Endodermal cell (in vitro differentiated cells): ENCODE measurements at regions not wholly inside any gene's neighbourhood (a gene's known extent, or its start where the extent isn't known, plus 50 kb on each side); places are given as distances from the start of the nearest gene placed in this dataset.

Experiments
- DNase-seq: peaks from one replicate; pipeline ENCODE4 v3.0.0-alpha.2; 2017
- H3K27ac ChIP-seq: 2 replicates; pipeline ENCODE4 v1.5.1; 2013; ENCODE audit warnings: mild to moderate bottlenecking, low read depth, low read length, moderate library complexity
- H3K27me3 ChIP-seq: 2 replicates; pipeline ENCODE4 v1.6.1; 2013; ENCODE audit warnings: mild to moderate bottlenecking, low read length, moderate library complexity; ENCODE audit not compliant: insufficient read depth, control insufficient read depth, poor library complexity, severe bottlenecking
- H3K36me3 ChIP-seq: 2 replicates; pipeline ENCODE4 v1.7.0; 2013; ENCODE audit warnings: mild to moderate bottlenecking, low read length, moderate library complexity; ENCODE audit not compliant: control insufficient read depth, insufficient read depth
- H3K4me1 ChIP-seq: one replicate; pipeline ENCODE4 v1.7.0; 2013; ENCODE audit warnings: low read length; ENCODE audit not compliant: control insufficient read depth, insufficient read depth
- H3K4me3 ChIP-seq: 2 replicates; pipeline ENCODE4 v1.5.1; 2013; ENCODE audit warnings: mild to moderate bottlenecking, low read length, moderate library complexity
- H3K9ac ChIP-seq: 2 replicates; pipeline ENCODE4 v1.6.1; 2013; ENCODE audit warnings: mild to moderate bottlenecking, low read length, moderate library complexity; ENCODE audit not compliant: poor library complexity, severe bottlenecking; ENCODE audit errors: extremely low read depth
- H3K9me3 ChIP-seq: 2 replicates; pipeline ENCODE4 v1.6.1; 2013; ENCODE audit warnings: mild to moderate bottlenecking, low read length, moderate library complexity; ENCODE audit not compliant: control insufficient read depth
- H3K27ac Mint-ChIP-seq: 2 replicates; pipeline ENCODE4 v1.8.0; 2020; ENCODE audit warnings: mixed read lengths
- H3K27me3 Mint-ChIP-seq: 2 replicates; pipeline ENCODE4 v1.8.0; 2021; ENCODE audit warnings: mild to moderate bottlenecking, mixed read lengths; ENCODE audit not compliant: insufficient read depth
- H3K36me3 Mint-ChIP-seq: 2 replicates; pipeline ENCODE4 v1.8.0; 2020; ENCODE audit warnings: low read depth, mixed read lengths
- H3K4me1 Mint-ChIP-seq: 2 replicates; pipeline ENCODE4 v1.8.0; 2020; ENCODE audit warnings: mixed read lengths
- H3K4me3 Mint-ChIP-seq: 2 replicates; pipeline ENCODE4 v1.8.0; 2020; ENCODE audit warnings: mild to moderate bottlenecking, moderate library complexity, mixed read lengths
- H3K9me3 Mint-ChIP-seq: 2 replicates; pipeline ENCODE4 v1.8.0; 2020; ENCODE audit warnings: mild to moderate bottlenecking, mixed read lengths
- whole genome bisulfite sequencing, 2 experiments: methylation state at CpG; one replicate each; pipeline versions ENCODE4 v1.1.5 to v1.1.7; 2013; ENCODE audit warnings: missing lambda C conversion rate in 2 of 2, mixed read lengths in 1 of 2; ENCODE audit not compliant: insufficient coverage in 1 of 2, insufficient read length in 1 of 2; 5-methylcytosine and 5-hydroxymethylcytosine counted together
- TF ChIP-seq, protein P1 (sequence below): fragments of 200-600 bp; sonication (generic); conservative IDR thresholded peaks from 2 replicates; pipeline ENCODE4 v1.5.0; 2021; ENCODE audit warnings: antibody characterized with exemption, mild to moderate bottlenecking

DNA sequence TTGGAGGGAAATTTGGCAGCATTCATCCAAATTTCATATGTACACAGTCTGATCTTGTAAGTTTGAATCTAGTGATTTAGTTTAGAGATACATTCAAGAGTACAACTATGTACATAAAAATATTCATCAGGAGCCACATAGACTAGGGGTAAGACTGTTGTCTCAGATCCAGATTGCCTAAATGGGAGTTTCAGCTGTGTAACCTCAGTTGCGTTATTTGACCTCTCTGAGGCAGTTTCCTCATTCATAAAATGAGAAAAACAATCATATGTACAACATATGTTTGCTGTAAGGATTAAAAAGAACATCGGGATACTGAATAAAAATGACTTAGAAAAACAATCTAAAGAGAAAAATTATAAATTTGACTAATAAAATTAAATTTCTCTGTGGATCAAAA is 577.5 kb downstream of the RPL10L start:
- WGBS, 2 experiments, result no CpG with 5 or more reads among the region's 2 CpGs
- H3K27me3 Mint-ChIP-seq, result no peaks in the 10 kb centered on the region
- Histone ChIP-seq H3K4me1 (no peaks in the 10 kb centered on the region), H3K27ac (no peak overlapping the region), H3K9ac (no peak overlapping the region), H3K27me3 (no peaks in the 10 kb centered on the region), H3K36me3 (no peaks in the 10 kb centered on the region), H3K4me3 (no peak overlapping the region), H3K9me3 (no peaks in the 10 kb centered on the region)
- H3K9me3 Mint-ChIP-seq, result no peaks in the 10 kb centered on the region
- no peak overlapping the region for H3K4me3 Mint-ChIP-seq
- no peaks in the 10 kb centered on the region for H3K4me1 Mint-ChIP-seq
- TF ChIP-seq, protein P1, sequence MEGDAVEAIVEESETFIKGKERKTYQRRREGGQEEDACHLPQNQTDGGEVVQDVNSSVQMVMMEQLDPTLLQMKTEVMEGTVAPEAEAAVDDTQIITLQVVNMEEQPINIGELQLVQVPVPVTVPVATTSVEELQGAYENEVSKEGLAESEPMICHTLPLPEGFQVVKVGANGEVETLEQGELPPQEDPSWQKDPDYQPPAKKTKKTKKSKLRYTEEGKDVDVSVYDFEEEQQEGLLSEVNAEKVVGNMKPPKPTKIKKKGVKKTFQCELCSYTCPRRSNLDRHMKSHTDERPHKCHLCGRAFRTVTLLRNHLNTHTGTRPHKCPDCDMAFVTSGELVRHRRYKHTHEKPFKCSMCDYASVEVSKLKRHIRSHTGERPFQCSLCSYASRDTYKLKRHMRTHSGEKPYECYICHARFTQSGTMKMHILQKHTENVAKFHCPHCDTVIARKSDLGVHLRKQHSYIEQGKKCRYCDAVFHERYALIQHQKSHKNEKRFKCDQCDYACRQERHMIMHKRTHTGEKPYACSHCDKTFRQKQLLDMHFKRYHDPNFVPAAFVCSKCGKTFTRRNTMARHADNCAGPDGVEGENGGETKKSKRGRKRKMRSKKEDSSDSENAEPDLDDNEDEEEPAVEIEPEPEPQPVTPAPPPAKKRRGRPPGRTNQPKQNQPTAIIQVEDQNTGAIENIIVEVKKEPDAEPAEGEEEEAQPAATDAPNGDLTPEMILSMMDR, result no peak
- H3K27ac Mint-ChIP-seq, result no peak overlapping the region
- DNase-seq, result no peak
- no peaks in the 10 kb centered on the region for H3K36me3 Mint-ChIP-seq

DNA sequence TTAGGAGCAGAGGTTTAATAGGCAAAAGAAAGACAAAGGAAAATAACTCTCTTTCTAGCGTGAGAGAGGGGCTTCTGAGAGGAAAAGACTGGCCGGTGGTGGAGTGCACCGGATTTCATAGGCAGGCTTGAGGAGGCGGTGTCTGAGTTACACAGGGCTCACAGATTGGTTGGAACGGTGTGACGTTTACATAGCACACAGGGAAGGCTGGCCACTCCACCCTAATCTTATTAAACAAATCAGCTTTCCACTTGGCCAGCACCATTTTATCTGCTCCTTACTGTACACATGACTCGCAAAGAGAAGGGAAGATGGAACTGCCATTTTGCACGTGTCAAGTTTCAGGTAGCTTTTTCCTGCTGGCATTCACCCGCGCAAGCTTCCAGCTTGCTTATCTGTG is 587.7 kb downstream of the RPL10L start:
- WGBS, 2 experiments, result 90 to 93% methylated on average over 4 to 10 of the region's 10 CpGs
- peak; percentile 41 for DNase-seq
- Mint-ChIP-seq H3K27ac (no peak overlapping the region), H3K9me3 (no peaks in the 10 kb centered on the region), H3K36me3 (no peaks in the 10 kb centered on the region), H3K27me3 (no peaks in the 10 kb centered on the region), H3K4me3 (no peak overlapping the region), H3K4me1 (no peaks in the 10 kb centered on the region)
- Histone ChIP-seq H3K9me3 (no peaks in the 10 kb centered on the region), H3K4me3 (no peak overlapping the region), H3K4me1 (no peaks in the 10 kb centered on the region), H3K27me3 (no peaks in the 10 kb centered on the region), H3K27ac (no peak overlapping the region), H3K9ac (no peak overlapping the region), H3K36me3 (no peaks in the 10 kb centered on the region)
- TF ChIP-seq, protein P1, result no peak

- Histone ChIP-seq H3K4me3 (no peak overlapping the region), H3K4me1 (no peaks in the 10 kb centered on the region), H3K27ac (no peak overlapping the region), H3K9me3 (no peaks in the 10 kb centered on the region), H3K27me3 (no peaks in the 10 kb centered on the region), H3K36me3 (no peaks in the 10 kb centered on the region), H3K9ac (no peak overlapping the region)
- Mint-ChIP-seq H3K36me3 (no peaks in the 10 kb centered on the region), H3K27ac (no peak overlapping the region), H3K27me3 (no peaks in the 10 kb centered on the region), H3K4me3 (no peak overlapping the region), H3K4me1 (no peaks in the 10 kb centered on the region), H3K9me3 (no peaks in the 10 kb centered on the region)
- no peak for DNase-seq
- TF ChIP-seq, protein P1, result no peak
- WGBS, 2 experiments, result 89 to 90% methylated on average over 2 to 4 of the region's 4 CpGs
These were observed 592.5 kb downstream of the RPL10L start for GRCh38 chr14:46058964-46059563.
